Gastroesophageal sphincter (tissue), 3 donors: ENCODE measurements at regions not wholly inside any gene's neighbourhood (a gene's known extent, or its start where the extent isn't known, plus 50 kb on each side); places are given as distances from the start of the nearest gene placed in this dataset.

Experiments used
- POLR2AphosphoS5 ChIP-seq: sonication (generic); formaldehyde crosslinking; IDR thresholded peaks from one replicate; pipeline ENCODE4 v1.6.1; 2017; ENCODE audit warnings: antibody characterized with exemption
- TF ChIP-seq, protein P1 (sequence below), 4 experiments: fragments of 200-600 bp in 2 of 4; fragments of 450-650 bp in 2 of 4; sonication (generic) in 1 of 4; IDR thresholded peaks; one replicate each; pipeline ENCODE4 v1.5.1; 2017 to 2019; ENCODE audit warnings: antibody characterized with exemption in 4 of 4, mild to moderate bottlenecking in 2 of 4, moderate library complexity in 2 of 4

DNA sequence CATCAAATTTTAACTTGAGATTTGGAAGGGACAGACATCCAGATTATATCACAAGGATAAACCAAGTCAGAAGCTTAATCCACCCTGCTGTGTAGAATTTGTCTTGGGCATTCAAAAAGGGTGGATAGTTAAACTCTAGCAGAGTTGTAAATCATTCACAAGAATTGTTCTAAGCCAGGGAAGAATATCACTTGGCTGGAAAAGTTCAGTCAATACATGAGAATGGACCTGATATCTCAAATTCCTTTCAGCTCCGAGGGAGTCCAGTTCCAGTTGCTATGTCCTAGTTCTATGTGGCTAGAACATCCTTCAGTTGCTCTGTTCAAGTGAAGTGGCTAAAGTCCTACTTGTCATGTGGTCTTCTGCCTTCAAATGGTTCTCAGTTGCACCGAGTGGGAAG is 351.8 kb upstream of the JARID2 start:
- TF ChIP-seq, protein P1, sequence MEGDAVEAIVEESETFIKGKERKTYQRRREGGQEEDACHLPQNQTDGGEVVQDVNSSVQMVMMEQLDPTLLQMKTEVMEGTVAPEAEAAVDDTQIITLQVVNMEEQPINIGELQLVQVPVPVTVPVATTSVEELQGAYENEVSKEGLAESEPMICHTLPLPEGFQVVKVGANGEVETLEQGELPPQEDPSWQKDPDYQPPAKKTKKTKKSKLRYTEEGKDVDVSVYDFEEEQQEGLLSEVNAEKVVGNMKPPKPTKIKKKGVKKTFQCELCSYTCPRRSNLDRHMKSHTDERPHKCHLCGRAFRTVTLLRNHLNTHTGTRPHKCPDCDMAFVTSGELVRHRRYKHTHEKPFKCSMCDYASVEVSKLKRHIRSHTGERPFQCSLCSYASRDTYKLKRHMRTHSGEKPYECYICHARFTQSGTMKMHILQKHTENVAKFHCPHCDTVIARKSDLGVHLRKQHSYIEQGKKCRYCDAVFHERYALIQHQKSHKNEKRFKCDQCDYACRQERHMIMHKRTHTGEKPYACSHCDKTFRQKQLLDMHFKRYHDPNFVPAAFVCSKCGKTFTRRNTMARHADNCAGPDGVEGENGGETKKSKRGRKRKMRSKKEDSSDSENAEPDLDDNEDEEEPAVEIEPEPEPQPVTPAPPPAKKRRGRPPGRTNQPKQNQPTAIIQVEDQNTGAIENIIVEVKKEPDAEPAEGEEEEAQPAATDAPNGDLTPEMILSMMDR (IDR thresholded peaks at IDR 0.05) = no peak
- TF ChIP-seq POLR2AphosphoS5 = no peak
